Neural cell (in vitro differentiated cells): ENCODE measurements at regions not wholly inside any gene's neighbourhood (a gene's known extent, or its start where the extent isn't known, plus 50 kb on each side); places are given as distances from the start of the nearest gene placed in this dataset.

ENCODE experiments used
- EP300 ChIP-seq: fragments of 450-650 bp; conservative IDR thresholded peaks from 2 replicates; pipeline ENCODE4 v1.6.1; 2014; ENCODE audit warnings: antibody characterized with exemption, mild to moderate bottlenecking, moderate library complexity; ENCODE audit not compliant: poor library complexity, severe bottlenecking
- EZH2 ChIP-seq: fragments of 200-600, 300-800 bp; shearing (Covaris generic), sonication (generic); IDR thresholded peaks from 2 replicates; pipeline ENCODE4 v1.6.1; 2014; ENCODE audit warnings: antibody characterized with exemption, low read length, borderline replicate concordance, mild to moderate bottlenecking; ENCODE audit not compliant: insufficient read depth, poor library complexity, severe bottlenecking
- SMC3 ChIP-seq: fragments of 450-650 bp; conservative IDR thresholded peaks from 2 replicates; pipeline ENCODE4 v1.6.1; 2014; ENCODE audit warnings: antibody characterized with exemption, mild to moderate bottlenecking, moderate library complexity; ENCODE audit not compliant: poor library complexity
- TF ChIP-seq, protein P1 (sequence below): fragments of 450-650 bp; IDR thresholded peaks from 2 replicates; pipeline ENCODE4 v1.5.1; 2014; ENCODE audit warnings: antibody characterized with exemption, mild to moderate bottlenecking, moderate library complexity; ENCODE audit not compliant: poor library complexity, severe bottlenecking
- TF ChIP-seq, protein P2 (sequence below): IDR thresholded peaks from 2 replicates; pipeline ENCODE4 v1.6.1; 2012; ENCODE audit warnings: borderline replicate concordance

- TF ChIP-seq, protein P1, sequence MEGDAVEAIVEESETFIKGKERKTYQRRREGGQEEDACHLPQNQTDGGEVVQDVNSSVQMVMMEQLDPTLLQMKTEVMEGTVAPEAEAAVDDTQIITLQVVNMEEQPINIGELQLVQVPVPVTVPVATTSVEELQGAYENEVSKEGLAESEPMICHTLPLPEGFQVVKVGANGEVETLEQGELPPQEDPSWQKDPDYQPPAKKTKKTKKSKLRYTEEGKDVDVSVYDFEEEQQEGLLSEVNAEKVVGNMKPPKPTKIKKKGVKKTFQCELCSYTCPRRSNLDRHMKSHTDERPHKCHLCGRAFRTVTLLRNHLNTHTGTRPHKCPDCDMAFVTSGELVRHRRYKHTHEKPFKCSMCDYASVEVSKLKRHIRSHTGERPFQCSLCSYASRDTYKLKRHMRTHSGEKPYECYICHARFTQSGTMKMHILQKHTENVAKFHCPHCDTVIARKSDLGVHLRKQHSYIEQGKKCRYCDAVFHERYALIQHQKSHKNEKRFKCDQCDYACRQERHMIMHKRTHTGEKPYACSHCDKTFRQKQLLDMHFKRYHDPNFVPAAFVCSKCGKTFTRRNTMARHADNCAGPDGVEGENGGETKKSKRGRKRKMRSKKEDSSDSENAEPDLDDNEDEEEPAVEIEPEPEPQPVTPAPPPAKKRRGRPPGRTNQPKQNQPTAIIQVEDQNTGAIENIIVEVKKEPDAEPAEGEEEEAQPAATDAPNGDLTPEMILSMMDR: no peak
- TF ChIP-seq EP300: no peak
- no peak for TF ChIP-seq SMC3
- TF ChIP-seq, protein P2, sequence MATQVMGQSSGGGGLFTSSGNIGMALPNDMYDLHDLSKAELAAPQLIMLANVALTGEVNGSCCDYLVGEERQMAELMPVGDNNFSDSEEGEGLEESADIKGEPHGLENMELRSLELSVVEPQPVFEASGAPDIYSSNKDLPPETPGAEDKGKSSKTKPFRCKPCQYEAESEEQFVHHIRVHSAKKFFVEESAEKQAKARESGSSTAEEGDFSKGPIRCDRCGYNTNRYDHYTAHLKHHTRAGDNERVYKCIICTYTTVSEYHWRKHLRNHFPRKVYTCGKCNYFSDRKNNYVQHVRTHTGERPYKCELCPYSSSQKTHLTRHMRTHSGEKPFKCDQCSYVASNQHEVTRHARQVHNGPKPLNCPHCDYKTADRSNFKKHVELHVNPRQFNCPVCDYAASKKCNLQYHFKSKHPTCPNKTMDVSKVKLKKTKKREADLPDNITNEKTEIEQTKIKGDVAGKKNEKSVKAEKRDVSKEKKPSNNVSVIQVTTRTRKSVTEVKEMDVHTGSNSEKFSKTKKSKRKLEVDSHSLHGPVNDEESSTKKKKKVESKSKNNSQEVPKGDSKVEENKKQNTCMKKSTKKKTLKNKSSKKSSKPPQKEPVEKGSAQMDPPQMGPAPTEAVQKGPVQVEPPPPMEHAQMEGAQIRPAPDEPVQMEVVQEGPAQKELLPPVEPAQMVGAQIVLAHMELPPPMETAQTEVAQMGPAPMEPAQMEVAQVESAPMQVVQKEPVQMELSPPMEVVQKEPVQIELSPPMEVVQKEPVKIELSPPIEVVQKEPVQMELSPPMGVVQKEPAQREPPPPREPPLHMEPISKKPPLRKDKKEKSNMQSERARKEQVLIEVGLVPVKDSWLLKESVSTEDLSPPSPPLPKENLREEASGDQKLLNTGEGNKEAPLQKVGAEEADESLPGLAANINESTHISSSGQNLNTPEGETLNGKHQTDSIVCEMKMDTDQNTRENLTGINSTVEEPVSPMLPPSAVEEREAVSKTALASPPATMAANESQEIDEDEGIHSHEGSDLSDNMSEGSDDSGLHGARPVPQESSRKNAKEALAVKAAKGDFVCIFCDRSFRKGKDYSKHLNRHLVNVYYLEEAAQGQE: no peak
- TF ChIP-seq EZH2: no peak
These were observed 267.3 kb upstream of the SLITRK3 start for GRCh38 chr3:165463531-165463930.
